ENCODE measurements at regions not wholly inside any gene's neighbourhood (a gene's known extent, or its start where the extent isn't known, plus 50 kb on each side); places are given as distances from the start of the nearest gene placed in this dataset.

GRCh38 chr1:168782559-168783116 is 53.6 kb upstream of the DPT start:
- ATAC-seq = no peak
- intact Hi-C loops (cut with DNase I) = loop anchor here in 1 of 2 donors (5.0 kb wide), 1 partner anchor 70 kb away; no protein-coding TSS in a partner anchor
- DNase-seq = no peak
- no peaks in the 10 kb centered on the region for H3K9me3 ChIP-seq
- no peak for TF ChIP-seq CTCF (IDR thresholded peaks at IDR 0.05)
- 86 to 98% (median 93%) methylated on average over 3 of the region's 3 CpGs for WGBS, 3 donors
- peaks cover 15% of the 10 kb centered on the region for H3K4me1 ChIP-seq
- no peaks in the 10 kb centered on the region for H3K27me3 ChIP-seq (ENCODE audit: insufficient read depth in 3 of 3, low read length in 2 of 3)
- H3K27ac ChIP-seq = peak overlapping the region; percentile 51
- no peaks in the 10 kb centered on the region for H3K36me3 ChIP-seq (ENCODE audit: insufficient read depth in 1 of 2, low read depth in 1 of 2)
- H3K4me3 ChIP-seq = no peak overlapping the region

GRCh38 chr1:168783458-168784210 is 54.6 kb upstream of the DPT start:
- H3K27ac ChIP-seq = peak overlapping the region; percentile 51
- H3K9me3 ChIP-seq = no peaks in the 10 kb centered on the region
- 9 to 19% (median 16%) methylated on average over 4 of the region's 4 CpGs for WGBS, 3 donors
- DNase-seq = no peak
- no peaks in the 10 kb centered on the region for H3K36me3 ChIP-seq (ENCODE audit: insufficient read depth in 1 of 2, low read depth in 1 of 2)
- TF ChIP-seq CTCF (IDR thresholded peaks at IDR 0.05) = no peak
- no peaks in the 10 kb centered on the region for H3K27me3 ChIP-seq (ENCODE audit: insufficient read depth in 3 of 3, low read length in 2 of 3)
- peak overlapping the region; percentile 4 for H3K4me3 ChIP-seq
- peaks cover 15% of the 10 kb centered on the region for H3K4me1 ChIP-seq
- peak; percentile 84 to 95 (median 88) for ATAC-seq
- intact Hi-C loops (cut with DNase I) = loop anchor here in 1 of 2 donors (5.0 kb wide), 1 partner anchor 71 kb away; no protein-coding TSS in a partner anchor

- WGBS, 3 donors = 59 to 82% (median 65%) methylated on average over 4 of the region's 4 CpGs
- peaks cover 15% of the 10 kb centered on the region for H3K4me1 ChIP-seq
- DNase-seq (no peak), ATAC-seq (no peak)
- intact Hi-C loops (cut with DNase I) = no loop called here
- H3K27ac ChIP-seq = no peak overlapping the region
- H3K4me3 ChIP-seq = no peak overlapping the region
- no peaks in the 10 kb centered on the region for H3K36me3 ChIP-seq (ENCODE audit: insufficient read depth in 1 of 2, low read depth in 1 of 2)
- no peak for TF ChIP-seq CTCF (IDR thresholded peaks at IDR 0.05)
- no peaks in the 10 kb centered on the region for H3K27me3 ChIP-seq (ENCODE audit: insufficient read depth in 3 of 3, low read length in 2 of 3)
- no peaks in the 10 kb centered on the region for H3K9me3 ChIP-seq
Measured at GRCh38 chr1:168786476-168787330, 57.7 kb upstream of the DPT start.

GRCh38 chr1:168788258-168788657 is 59.3 kb upstream of the DPT start:
- 88 to 93% (median 89%) methylated on average over 1 of the region's 1 CpG for whole genome bisulfite sequencing, 3 donors
- no peak overlapping the region for H3K27ac ChIP-seq
- DNase-seq (no peak), ATAC-seq (no peak)
- peaks cover 10% of the 10 kb centered on the region for H3K4me1 ChIP-seq
- H3K9me3 ChIP-seq = no peaks in the 10 kb centered on the region
- no peak for TF ChIP-seq CTCF (IDR thresholded peaks at IDR 0.05)
- no peaks in the 10 kb centered on the region for H3K36me3 ChIP-seq (ENCODE audit: insufficient read depth in 1 of 2, low read depth in 1 of 2)
- no peak overlapping the region for H3K4me3 ChIP-seq
- no peaks in the 10 kb centered on the region for H3K27me3 ChIP-seq (ENCODE audit: insufficient read depth in 3 of 3, low read length in 2 of 3)
- intact Hi-C loops (cut with DNase I) = no loop called here
